ENCODE measurements at regions not wholly inside any gene's neighbourhood (a gene's known extent, or its start where the extent isn't known, plus 50 kb on each side); places are given as distances from the start of the nearest gene placed in this dataset.

DNA sequence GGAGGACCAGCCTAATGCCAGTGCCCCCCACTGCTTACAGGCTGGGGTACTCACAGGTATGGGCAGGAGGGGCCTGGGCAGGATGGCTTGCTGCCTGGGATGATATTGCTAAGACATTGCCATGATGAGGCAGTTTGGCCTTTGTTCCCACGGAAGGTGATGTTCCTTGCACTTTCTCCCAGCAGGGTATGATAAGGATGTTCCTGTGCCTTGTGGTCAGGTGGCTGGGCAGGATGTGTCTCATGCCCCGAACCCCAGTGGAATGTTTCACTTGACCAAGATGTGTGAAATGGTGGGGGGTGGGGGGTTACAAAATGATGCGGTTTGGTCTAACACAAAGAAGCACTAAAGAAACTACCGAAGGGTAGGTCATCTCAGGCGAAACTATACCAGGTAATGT is 337.8 kb upstream of the ZFHX3 start:
- DNase-seq = no peak

DNA sequence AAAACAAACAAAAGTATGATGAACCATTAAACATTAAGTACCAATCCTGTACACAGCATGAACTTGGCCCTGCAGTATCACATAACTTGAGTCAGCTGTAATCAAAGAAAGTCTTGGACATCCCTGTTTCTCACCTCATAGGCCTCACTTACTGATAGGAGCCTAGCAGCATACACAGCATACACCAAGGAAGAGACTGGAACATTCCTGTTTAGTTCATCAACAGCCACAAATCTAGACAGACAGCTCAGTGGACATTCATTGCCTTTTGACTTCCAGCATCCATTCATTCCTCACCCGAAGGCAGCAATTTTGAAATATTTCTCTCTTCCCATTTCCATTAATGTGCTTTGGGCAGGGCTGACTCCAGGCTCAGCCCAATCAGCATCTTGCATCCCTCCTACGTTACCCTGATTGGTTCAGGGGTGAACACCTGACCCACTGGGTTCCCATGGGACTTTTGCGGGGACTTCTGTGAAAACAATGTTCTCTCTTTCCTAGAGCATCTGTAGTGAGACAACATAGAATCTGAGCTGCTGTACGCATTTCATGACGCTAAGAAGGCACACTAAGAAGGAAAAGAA is 336.7 kb upstream of the ZFHX3 start:
- DNase-seq = no peak

DNA sequence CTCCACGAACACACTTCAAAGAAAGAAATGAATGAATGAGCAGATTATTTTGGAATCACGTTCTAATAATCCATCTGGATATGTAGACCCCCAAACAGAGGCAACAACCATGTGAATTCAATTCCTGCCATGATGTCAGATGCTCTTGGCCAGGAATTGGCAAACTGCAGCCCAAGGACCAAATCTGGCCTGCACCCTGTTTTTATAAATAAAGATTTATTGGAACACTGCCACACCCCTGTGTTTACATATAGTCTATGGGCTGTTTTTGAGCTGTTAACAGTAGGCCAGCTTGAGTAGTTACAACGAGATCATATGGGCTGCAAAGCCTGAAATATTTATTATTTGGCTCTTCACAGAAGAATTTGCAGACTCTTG is 336.0 kb upstream of the ZFHX3 start:
- DNase-seq = no peak

DNA sequence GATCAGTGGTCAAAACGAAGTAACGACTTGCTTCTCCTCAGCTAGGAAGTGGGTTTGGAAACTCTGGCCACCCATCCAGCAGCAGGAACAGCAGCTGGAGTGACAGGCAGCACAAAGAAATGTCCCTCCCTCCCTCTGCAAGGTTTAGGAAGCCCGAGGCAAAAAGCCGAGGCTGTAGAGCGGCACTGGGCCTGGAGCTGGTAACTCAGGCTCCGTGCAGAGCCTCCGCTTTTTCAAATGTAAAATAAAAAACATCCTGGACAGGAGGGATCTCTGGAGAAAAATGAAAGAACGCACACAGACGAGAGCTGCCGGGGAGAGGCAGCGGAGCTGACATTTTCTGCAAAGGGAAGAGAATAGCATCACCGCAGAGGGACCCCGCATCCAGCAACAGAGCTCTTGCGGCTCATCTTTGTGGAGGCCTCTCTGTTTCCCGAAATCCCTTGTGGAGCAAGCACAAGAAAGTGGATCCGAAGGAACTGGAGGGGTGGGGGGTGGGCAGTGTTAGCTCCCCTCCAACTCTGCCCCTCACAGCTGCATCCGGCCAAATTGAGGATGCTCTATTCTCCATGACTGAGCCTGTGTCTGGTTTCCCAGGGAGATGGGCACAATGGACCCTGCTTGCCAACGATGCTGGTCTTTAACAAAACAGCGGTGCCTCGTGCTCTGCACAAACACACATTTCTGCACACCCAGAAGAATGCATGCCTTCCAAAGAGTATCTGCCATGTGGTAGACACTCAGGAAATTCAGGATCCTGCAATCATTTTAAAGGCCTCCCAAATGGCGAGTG is 335.5 kb upstream of the ZFHX3 start:
- DNase-seq = no peak

DNA sequence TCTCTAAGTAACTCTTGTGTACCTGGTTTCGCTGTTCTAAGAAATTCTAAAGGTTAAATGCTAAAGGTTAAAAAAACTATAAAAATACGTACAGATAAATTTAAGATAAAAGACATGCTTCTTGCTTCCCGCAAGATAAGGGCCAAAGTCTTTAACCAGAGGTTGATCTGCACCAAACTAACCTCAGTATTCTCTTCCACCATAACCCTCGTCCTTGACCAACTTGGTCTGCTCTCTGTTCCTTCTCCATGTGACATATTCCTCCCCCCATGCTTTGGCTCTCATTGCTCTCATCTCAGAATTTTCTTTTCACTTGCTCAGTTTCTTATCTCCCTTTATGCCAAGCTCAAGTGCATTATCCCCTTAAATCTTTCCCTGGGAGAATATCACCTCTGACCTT is 330.5 kb upstream of the ZFHX3 start:
- no peak for DNase-seq

DNA sequence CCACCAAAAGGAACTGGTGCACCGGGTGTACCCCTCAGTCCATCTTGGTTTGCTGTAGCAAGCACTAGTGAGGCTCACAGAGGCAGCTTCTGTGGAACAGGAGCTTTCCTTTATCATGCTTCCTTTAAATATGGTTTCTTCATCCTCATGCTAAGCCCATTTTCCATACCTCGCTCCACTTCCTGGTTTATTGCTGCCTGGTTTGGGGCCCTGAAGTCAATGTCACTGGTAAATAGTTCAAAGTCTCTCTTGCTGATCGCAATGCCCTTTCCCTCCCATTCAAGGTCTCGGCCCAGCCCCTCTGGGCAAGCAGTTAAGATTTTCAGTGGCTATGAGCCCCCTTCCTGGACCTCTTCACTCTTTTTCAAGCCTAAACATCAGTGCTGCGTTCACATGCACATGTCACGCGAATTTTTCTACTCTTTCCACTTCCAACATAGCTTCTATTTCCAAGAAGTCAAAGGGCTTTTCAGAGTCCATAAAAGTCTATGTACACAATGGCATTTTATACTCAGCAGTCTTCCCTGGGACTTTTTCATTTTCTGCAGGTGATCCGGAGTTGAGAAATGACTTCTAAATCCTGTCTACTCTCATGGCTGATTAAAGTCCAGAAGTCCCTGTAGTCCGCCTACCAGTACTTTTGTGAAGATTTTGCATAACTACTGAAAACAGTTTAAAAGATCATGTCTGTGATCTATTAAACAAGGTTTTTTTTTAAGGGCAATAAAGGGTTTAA is 323.8 kb upstream of the ZFHX3 start:
- DNase-seq = no peak

DNA sequence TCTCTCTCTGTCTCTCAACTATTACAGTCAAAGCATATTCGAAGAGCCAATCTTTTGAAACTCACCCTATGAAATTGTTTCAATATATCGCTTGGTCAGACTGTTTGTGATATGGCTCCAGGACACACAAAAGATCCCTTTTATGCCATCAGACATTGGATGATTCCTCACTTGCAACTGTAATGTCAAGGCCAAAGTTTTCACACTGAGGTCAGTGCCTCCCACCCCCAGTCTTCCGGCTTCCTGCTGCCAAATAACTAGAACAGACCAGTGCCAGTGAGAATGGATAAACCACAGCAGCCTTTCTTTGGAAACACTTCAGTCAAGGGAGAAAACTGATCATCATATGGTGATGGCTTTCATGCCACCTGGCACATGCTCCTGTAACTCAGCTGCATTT is 321.9 kb upstream of the ZFHX3 start:
- no peak for DNase-seq

DNA sequence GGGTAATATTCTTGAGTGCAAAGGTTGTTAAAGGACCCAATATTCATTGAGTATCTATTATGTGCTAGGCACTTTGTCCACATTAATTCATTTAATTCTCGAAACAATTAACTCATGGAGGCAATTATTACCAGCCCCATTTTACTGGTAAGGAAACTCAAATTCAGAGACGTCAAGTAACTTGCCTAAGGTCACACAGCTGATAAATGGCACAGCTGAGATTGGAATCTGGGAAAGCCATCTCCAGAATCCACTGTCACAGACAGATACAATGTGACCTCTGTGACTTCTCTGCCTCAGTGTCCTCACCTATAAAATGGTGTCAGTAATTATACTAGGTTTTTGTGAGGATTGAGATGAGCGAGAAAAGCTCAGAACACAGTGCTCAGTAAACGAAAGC is 320.8 kb upstream of the ZFHX3 start:
- DNase-seq = no peak

DNA sequence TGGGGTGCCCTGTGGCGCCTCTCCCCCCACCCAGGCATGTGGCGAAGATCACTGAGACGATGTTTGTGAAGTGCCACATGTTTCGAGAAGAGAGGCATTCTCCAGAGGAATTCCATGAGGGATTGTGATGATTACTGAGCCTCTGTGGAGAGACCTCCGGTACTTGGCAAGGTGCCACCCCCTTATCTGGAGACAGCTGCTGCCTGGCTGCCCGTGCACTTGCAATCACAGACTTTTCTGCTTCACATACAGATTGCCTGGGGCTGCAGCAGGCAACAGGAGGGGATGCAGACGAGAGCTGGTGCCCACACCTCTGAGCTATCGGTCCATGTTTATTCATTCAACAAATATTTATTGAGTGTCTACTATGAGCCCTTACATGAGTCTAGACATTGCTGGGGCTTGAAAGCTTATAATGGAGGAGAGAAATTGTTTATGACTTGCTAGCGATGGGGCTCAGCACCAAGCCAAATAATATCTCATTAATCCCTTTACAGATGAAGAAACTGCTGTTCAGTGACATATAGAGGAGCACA is 317.2 kb upstream of the ZFHX3 start:
- no peak for DNase-seq

DNA sequence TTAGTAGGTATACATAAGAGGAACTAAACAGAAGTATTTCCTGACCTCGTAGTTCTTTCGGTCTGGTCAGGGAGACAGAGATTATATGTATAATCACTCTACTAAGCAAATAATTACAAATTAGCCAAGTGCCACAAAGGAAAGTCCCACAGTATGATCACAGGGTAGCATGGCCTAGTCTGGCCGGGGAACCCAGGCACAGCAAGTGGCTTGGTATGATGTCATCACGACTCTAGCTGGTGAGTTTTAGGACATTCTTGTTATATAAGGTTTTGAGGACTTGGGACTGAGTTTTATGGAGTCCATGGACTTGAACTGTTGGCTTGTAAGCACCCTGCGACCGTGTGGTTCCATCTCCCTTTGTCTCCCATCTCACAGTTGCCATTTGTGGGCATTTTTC is 316.5 kb upstream of the ZFHX3 start:
- DNase-seq = no peak

DNA sequence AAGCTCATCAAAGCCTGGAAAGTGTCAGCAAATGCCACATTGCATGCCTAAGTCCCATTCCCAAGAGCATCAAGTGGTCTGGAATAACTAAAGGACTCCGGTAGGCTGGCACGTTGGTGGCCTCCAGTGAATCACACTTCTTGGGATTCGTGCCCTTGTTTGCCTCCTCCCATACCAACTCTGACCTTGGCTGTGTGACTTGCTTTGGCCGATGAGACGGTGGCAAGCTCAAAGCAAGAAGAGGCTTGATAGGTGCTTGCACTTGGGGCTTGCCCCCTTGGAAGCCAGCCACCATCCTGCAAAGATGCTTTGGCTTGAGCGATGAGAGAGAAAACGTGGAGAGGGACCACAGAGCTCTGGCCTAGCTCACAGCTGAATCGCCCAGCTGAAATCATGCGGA is 313.1 kb upstream of the ZFHX3 start:
- DNase-seq = no peak

DNA sequence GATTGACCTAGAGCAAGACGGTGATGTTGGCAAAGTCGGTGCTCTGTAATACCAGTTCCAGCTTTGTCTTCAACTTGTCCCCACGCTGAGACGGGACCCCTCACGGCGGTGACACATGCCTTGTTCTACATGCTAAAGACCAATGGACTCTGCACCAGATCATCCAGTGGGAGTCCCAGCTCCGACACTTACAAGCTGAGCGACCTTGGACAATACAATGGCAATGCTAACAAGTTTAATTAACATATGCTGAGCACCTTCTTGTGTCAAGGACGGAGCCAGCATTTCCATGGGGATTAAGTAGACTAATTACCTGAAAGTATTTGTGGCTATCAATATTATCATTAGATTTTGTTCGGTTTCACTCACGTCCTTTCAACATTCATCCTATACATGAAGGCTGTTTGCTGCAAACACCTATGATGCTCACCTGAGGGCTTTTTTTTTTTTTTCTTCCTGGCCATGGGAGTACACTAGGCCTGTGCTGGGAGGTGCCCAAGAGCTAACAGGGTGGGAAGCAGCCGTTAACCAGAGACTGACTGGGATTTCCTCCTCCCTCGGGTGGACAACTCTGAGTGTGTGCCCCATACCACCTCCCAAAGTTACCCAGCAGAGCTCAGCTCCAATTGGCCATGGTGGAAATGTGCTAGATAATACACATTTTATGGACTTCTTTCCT is 308.6 kb upstream of the ZFHX3 start:
- no peak for DNase-seq

DNA sequence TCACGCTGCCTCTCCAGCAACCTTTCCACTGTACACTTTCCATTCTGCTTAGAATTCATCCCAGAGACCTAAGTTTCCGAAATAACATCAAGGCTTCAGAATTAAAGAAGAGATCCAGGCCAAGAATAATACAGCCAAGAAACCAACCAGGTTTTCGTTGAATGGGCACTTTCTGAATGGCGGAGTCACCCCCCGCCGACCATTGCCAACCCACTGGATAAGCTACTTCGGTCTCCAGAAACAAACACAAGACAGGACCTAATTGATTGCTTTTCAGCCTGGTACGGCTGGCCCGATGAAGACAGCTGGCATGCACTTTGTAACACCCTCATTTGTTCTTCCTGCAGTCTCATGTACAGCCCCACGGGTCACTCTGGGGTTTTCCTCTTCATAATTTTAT is 308.1 kb upstream of the ZFHX3 start:
- DNase-seq = no peak

DNA sequence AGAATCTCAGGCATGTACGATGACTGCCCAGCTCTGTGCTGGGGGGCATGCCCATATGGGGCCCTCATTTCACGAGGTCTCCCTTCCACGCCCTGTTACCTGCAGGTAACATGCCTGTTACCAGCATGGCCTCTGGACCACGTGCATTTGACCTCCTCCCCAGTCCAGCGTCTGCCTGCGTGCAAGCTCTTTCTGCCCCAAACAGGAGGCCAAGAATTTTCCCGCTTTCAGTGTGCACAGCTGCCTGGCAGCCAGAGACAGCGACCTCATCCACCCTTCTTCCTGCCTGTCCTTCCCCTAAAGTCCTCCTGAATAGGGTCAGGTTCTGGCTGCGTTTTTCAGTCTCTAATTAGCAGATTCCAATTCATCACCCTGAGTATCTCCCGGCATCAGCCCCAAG is 306.5 kb upstream of the ZFHX3 start:
- no peak for DNase-seq

DNA sequence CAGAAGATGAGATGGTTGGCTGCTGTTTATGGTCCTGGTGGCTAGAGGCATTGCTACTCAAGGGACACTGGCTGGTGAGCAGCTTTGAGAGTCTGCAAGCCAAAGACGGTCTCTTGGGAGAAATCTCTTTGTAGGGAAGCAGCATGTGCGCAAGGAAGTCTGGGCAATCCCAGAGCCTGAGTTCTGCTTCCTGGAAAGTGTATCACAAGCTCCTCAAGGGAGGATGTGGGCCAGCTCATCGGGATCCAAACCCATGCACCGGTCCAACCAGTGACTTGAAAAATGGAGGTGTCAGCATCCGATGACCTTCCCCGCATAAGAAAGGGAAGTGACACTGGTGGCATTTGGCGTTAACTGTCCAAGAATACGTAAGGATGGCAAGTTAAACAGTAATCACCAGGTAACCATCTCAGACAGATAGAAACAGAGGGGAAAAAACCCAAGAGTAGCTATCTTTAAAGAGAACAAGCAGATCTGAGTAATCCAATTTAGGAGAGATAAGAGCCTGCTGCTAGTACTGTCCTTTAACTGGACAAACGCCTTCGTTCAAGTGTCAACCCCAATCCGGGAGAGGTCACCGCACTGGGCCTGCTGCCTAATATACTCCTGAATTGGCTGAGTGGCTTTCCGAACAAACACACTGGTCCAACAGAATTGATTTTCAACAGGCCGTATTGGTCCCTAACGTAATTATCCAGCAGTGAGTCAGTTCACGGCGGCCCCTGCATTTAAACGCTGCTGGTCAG is 303.0 kb upstream of the ZFHX3 start:
- DNase-seq = no peak

DNA sequence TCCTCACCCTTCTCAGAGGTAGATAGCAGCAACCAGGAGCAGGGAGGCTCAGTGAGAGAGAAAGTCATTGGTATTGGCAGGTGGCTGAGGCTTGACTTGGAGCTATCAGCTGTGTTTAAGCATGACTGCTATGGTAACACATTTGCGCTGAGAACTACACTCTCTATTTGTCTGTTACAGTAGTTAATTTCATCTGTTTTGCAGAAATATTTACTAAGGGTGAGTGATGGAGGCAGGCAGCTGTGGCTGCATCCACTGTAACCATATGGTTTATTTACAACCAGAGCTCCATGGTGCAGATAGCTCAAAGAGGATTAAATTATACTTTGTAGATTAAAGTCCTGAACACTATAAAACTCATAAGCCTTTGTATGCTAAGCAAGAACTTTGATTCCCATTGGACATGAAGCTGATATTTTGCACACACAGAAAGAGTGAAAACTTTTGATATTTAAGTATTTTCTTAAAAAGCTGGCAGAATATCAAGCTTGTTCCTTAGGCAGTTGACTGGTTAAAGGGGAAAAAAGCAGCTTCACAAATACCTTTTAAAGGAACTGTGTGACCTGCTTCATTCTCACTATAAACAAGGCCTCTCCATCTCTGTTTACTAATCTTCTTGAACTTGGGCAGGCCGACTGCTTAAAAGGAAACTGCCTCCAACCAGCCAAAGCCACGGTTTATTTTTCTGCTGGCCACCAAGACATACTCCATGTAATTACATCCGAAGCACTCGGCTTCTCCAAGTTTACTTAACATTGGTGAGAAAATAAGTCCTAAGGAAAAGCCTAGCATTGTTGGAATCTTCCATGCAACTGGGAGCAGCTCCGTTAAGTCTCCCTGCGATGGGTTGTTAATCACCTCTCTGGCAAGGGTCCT is 299.8 kb upstream of the ZFHX3 start:
- DNase-seq = no peak

DNA sequence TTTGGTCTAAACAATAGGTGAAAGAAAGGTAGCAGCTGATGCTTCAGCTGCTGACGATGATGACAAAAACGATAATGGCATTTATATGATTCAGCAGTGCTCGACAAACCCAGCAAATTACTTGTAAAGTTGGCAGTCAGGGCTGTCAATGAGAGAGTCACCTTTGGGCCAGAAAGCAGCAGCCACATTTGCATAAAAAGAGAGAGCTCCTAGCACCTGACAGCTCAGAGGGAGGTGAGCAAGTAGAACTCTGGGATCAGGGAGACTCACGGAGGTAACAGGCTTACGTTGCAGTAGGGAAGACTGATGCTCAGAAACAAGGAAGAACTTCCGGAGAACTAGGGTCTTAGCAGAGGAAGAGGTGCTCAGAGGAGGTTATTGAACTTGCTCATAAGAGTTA is 291.9 kb upstream of the ZFHX3 start:
- no peak for DNase-seq

DNA sequence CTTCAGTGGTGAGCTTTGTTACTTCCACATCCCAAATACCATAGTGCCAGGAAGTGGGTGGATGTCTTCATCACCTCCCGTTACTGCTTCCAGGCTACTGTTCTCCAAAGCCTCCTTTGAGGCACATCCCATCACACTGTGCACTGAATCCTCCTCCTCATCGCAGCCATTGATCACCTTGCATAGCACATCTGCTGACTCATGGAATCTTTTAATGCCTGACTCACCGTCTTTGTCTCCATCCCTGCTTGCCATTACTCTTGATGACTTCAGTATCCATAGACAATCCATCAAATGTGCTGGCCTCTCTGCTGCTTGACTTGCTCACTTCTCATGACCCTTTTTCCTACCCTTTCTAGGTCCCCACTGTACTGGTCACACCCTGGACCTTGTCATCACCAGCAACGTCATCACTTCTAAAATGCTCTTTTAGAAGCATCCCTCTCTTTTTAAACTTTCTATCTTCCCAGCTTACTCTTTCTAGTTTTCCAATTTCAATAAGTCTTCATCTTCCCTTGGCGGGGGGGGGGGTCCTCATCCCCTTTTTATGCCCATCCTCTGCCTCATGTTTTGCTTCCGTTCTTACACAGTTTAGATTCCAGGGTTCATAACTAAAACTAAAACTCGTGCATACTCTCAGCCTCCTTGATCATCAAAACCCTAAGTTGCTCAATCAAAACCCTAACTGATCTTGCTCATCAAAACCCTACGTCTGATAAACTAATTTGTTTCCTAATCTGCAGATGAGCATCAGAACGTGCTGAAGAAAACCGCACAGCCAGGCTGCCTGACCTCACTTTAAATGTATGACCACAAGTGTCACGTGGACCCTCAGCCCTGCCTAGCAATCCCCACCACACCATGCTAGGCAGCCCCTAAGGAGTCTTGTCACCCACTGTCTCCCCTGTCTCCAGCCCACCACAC is 289.7 kb upstream of the ZFHX3 start:
- no peak for DNase-seq

DNA sequence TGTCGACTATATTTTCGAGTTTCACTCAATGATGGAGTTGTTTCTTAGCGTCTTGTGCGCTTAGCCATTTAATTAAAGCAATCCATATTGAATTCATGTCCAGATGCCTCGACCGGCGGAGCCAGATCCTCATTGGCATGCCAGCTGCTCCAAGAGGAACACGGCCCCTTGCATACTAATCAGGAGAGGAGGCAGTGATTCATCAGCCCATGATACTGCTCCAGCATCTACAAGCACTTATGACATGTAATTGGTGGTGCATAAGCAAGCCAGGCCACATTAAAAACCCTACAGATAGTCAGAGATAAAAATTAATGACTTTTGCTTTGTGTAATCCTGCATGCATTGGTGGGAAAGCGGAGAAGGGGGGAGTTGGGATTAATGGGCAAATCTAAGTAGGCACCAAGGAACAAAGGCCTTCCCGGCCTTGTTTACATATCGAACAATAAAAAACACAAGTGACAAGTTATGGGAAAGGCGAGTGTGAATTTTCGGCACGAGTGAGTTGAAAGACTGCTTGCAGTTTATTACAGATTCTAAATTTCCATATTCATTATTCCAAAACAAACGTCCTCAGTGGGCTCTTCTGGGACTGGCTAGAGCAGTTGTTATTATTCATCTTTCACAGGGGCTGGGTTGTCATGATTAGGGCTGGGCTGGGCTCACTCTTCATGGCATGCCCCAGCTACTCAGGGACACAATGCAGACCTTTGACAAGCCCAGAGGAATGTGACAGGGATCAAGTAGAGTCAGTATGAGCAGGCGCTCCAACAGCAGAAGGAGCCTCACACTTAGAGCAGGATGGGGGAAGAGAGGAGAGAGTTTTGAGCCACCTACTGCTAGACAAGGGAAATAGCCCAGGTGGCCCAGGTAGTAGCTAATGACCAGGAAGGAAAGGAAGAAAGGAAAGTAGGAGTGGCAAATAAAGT is 281.7 kb upstream of the ZFHX3 start:
- no peak for DNase-seq
